ENCODE measurements at regions not wholly inside any gene's neighbourhood (a gene's known extent, or its start where the extent isn't known, plus 50 kb on each side); places are given as distances from the start of the nearest gene placed in this dataset.

- no peak for TF ChIP-seq SP1 (CRISPR knock-in tag; conservative IDR thresholded peaks at IDR 0.05)
- TF ChIP-seq CTCF (IDR thresholded peaks at IDR 0.05) = no peak
- TF ChIP-seq, protein P1, sequence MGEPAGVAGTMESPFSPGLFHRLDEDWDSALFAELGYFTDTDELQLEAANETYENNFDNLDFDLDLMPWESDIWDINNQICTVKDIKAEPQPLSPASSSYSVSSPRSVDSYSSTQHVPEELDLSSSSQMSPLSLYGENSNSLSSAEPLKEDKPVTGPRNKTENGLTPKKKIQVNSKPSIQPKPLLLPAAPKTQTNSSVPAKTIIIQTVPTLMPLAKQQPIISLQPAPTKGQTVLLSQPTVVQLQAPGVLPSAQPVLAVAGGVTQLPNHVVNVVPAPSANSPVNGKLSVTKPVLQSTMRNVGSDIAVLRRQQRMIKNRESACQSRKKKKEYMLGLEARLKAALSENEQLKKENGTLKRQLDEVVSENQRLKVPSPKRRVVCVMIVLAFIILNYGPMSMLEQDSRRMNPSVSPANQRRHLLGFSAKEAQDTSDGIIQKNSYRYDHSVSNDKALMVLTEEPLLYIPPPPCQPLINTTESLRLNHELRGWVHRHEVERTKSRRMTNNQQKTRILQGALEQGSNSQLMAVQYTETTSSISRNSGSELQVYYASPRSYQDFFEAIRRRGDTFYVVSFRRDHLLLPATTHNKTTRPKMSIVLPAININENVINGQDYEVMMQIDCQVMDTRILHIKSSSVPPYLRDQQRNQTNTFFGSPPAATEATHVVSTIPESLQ (CRISPR knock-in tag; IDR thresholded peaks at IDR 0.05) = no peak
- no peak for TF ChIP-seq ZNF263 (CRISPR knock-in tag; IDR thresholded peaks at IDR 0.05; ENCODE audit: low read depth)
- TF ChIP-seq MAX (CRISPR knock-in tag; IDR thresholded peaks at IDR 0.05) = no peak
- TF ChIP-seq NFE2L1 (CRISPR knock-in tag; IDR thresholded peaks at IDR 0.05) = no peak
- TF ChIP-seq JUN (CRISPR knock-in tag; IDR thresholded peaks at IDR 0.05) = no peak
Measured at GRCh38 chr13:85693889-85694511, 105.2 kb downstream of the SLITRK6 start.
